Right hindlimb (tissue), 1 donor: ENCODE measurements at regions not wholly inside any gene's neighbourhood (a gene's known extent, or its start where the extent isn't known, plus 50 kb on each side); places are given as distances from the start of the nearest gene placed in this dataset.
"Not testable (repeated sequence)": the region's sequence is repeated elsewhere in the genome, so short reads cannot be mapped to it uniquely, and the experiment has no call there.

ENCODE experiments used
- DNase-seq: peaks from one replicate; pipeline ENCODE4 v3.0.0-alpha.2; 2018

DNA sequence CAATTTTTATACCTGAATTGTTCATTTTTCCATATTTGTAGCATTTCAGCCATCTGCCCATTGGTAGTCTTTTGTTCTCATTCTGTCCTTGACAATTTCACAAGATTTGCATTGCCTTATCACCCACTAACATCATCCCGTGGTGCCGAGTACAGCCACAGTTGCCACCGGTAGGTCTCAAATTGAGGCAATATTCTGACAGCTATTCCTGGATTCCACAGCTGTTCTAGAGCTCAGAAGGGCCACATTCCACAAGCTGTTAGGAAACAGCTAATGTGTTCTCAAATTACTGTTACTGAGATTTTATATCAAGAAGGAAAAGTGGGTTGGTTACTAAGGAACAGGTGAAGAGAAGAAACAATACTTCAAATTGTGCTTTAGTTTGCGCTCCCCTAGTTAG lies 178.8 kb downstream of the RPRM start:
- DNase-seq = no peak

DNA sequence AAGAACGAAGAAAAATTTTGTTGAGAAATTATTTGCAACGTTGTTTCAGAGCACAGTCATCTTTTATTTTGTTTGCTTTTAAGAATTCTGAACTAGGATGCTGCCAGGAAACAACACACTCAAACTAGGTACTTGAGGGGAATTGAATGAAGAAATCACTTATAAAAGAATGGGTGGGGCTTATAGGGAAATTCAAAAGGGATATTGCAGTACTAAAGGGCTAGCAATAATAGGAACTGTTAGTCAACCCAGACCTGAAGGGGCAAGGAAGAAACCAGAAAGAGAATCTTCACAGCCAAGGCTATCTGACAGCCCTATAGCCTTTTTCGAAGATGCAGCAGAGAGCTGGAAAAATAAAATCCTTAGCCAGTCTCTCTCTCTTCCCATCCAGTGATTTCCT lies 179.3 kb downstream of the RPRM start:
- DNase-seq = no peak

- no peak for DNase-seq
These were observed 184.3 kb downstream of the RPRM start for GRCh38 chr2:153294199-153294786.

DNA sequence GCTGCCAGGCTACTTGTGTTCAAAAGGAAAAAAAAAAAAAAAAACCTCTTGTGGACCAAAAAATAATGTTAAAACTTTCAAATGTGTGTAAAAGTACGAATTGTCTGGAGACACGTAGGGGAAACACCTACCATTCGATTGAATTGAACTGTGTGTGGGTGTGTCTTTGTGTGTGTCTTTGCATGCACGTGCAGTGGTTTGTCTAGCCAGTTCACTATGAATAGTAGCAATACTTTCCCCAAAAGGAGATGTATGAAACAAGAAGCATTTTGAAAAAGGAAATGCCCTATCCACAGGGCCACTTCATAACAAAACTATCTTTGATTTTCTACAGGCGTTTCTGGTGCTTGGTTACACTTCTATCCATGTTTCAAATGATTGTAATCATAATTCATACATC lies 186.8 kb downstream of the RPRM start:
- no peak for DNase-seq

DNA sequence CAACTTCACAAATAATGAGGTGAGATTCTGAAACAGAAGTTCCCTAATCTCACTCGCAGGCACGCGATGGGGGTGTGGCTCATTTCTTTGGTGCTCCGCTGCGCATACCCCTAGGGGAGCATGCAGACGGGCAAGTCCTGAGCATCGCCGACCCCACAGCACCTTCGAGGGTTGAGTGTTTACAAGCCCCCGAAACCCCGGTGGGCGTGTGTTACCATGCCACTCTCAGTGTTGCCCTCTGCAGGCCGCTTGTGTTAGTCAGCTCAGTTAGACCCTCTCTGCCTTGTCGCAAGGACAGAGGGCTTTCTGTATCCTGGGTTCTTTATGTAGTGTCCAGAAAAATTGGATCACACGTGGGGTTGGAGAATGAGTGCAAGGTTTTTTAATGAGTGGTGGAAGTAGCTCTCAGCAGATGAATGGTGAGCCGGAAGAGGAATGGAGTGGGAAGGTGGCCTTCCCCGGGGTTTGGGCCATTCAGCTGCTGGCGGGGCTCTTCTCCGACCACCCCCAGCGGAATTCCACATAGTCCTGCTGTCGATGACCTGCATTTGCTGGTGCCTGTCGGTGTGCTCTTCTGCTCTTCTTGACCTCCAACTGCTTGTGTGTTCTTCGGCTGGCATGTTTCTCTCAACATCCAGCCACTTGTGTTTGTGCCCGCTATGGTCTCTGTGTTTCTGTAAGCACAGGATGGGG lies 191.3 kb downstream of the RPRM start:
- DNase-seq = peak; percentile 32

GRCh38 chr2:153268941-153269461 lies 209.6 kb downstream of the RPRM start:
- no peak for DNase-seq

- DNase-seq = not testable (repeated sequence)
These were observed 221.7 kb downstream of the RPRM start for GRCh38 chr2:153256876-153257275.

DNA sequence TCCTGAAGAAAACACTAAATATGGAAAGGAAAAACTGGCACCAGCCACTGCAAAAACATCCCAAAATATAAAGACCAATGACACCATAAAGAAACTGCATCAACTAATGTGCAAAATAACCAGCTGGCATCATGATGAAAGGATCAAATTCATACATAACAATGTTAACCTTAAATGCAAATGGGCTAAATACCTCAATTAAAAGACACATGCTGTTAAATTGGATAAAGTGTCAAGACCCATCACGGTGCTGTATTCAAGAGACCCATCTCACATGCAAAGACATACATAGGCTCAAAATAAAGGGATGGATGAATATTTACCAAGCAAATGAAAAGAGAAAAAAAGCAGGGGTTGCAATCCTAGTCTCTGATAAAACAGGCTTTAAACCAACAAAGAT lies 231.9 kb downstream of the RPRM start:
- DNase-seq = not testable (repeated sequence)

DNA sequence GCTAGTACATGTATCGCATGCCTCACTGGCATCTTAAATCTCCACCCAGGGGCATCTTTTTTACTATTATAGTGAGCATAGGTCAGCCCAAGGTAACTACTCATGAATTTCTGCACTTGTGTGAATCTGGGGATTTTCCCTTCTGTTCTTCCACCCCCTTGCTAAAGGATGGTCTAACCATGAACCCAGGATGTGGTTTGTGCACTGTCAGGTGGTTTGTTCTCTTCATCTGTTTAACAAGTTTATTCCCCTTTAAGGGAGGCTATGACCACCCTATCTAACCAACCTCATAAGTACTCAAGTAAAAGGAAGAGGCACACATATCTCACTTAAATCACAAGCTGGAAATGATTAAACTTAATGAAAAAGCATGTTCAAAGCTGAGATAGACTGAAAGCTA lies 243.0 kb downstream of the RPRM start:
- DNase-seq = no peak

- no peak for DNase-seq
These were observed 246.1 kb downstream of the RPRM start for GRCh38 chr2:153232464-153232863.

DNA sequence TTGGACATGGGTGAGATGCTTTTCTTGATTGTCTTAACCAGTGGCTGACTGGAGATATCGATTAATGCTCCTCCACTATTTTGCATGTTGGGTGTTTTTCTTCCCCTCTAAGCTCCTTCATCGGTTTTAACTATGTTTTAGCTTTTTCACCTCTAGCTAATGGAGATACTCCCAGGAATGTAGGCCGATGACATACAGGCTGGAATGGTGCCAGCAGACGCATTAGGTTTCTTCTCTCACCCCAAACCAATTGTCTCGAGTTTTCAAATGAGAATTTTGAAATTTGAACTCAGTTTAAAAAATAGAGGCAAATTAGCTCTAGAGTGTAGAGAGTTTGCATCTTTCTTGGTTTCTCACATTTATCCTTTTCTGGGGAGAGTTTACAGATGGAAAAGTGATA lies 247.6 kb downstream of the RPRM start:
- no peak for DNase-seq

- no peak for DNase-seq
These were observed 249.7 kb downstream of the RPRM start for GRCh38 chr2:153228904-153229303.

GRCh38 chr2:153227981-153228380 lies 250.6 kb downstream of the RPRM start:
- DNase-seq = no peak

DNA sequence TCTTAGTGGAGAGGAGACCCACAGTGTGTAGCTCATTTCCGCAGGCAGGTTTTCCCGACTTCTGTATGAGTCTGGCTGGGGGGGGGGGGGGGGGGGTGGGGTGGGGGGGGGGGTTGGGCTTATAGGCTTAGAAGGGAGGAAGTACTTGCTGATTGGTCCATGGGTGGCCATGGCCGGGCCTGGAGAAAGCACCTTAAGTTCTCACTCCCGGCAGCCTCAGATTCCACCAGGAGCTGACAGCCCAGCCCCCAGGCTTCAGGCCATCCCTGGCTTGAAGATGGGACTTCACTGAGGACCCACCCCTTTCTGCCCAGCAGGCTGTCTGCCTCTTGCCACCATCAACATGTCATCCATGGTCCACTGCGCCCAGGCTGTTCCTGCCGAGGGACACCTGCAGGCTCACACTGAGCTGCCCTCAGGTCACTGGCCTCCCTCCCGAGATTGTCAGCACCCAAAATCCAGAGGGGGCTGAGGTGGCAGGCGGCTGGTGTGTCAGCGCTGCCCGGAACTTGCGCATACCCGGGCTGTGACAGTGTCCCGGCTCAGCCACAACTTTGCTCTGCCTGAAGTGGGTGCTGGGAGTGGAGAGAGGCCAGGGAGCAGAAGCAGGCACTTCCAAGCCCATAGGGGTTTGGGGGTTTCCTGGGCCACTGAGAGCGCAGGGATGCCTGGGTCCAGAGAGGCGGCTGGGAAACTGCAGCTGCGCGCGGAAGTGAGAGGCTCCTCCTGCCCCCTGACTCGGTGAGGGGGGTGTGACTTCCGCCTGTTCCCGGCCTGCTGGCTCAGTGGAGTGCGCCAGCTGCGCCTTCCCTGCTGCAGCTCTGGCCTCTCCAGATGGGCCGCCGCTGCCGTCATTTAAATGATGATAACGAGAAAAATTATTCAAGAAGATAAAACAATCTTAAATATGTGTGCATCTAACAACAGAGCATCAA lies 256.1 kb downstream of the RPRM start:
- DNase-seq = no peak

GRCh38 chr2:153221506-153221905 lies 257.1 kb downstream of the RPRM start:
- no peak for DNase-seq

DNA sequence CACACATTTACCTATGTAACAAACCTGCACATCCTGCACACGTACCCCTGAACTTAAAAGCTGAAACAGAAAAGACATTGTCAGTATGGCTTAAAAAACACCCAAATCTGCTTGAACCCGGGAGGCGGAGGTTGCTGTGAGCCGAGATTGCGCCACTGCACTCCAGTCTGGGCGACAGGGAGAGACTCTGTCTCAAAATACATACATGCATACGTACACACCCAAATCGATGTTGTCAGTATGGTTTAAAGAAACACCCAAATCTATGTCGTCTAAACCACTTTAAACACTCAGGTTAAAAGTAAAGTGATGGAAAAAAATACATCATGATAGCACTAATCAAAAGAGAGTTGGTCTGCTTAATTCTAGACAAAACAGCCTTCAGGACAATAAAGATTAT lies 257.5 kb downstream of the RPRM start:
- no peak for DNase-seq

GRCh38 chr2:153218851-153219250 lies 259.7 kb downstream of the RPRM start:
- no peak for DNase-seq

DNA sequence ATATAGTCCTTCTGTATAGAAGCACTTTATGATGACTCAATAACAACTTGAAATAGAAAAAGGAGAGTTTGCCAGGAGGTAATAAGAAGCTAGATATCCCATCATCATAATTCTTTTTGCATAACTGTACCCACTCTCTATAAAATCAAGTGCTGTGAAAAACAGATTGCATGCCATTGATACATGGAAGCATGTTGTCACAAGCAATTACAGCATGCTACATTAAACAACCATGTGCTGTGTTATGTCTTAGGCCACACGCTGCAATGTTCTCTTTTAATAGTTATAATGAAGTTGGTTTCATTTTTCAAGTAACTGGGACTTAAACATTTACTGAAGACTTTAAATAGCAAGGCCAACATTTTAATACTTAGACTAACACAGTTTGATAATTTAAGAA lies 264.2 kb downstream of the RPRM start:
- DNase-seq = no peak

DNA sequence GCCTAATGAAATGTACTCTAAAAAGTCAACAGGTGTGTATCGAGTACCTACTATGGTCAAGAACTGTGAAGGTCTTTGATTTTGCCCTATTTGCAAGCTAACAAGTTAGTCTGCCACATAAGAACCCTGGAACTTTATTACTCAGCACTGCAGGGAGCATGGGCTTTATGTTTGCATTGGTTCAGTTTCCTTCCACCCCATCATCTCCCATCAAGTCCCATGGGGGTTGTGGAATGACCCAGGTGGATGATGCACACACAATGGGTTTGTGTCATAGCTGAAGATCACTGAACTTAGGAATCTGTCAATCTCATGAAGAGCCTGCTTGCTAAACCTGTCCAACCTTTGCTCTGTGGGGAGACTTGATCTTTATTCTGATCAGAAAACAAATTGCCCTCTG lies 265.5 kb downstream of the RPRM start:
- no peak for DNase-seq

DNA sequence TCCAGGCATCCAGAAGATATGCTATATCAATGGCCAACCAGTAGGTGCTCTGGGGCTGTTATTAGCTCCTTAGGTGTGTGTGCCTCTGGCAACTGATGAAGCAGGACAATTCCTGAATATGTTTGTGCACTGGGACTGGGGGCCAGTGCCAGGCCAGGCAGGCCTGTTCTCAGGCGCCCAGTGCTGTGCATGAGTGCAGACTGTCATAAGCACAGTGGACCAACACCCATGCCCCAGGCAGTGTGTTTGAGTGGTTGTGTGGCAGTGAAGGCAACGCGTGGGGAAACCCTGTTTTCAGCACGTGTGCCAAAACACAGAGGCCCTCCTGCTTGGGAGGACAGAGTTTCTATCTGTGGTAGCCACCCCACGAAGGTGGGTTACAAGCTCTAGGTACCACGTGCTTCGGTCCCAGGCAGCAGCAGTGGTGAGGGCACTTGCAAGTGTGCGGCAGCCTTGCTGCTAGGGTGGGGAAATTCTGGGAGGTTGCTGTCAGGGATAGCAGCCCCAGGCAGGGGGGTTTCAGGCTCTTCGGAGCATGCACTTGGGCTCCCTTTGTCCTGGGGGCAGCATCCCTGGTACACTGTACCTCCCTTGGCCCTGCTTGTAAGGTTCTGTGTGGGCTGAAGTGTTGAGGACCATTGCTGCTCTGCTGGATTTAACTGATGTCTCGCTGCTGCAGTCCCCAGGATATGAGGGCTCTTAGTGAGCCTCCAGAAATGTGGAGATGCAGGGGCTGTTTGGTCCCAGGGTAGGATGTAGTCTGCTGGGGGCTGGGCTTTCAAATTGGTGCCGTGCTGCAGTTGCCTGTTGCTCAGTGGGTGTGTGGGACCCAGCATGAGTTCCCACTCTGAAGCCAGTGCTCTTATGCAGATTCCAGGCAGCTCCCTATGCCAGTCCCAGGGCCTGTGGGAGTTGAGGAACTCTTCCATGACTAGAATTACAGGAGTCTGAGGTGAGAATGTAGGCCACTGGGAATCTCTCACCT lies 280.9 kb downstream of the RPRM start:
- DNase-seq = no peak

DNA sequence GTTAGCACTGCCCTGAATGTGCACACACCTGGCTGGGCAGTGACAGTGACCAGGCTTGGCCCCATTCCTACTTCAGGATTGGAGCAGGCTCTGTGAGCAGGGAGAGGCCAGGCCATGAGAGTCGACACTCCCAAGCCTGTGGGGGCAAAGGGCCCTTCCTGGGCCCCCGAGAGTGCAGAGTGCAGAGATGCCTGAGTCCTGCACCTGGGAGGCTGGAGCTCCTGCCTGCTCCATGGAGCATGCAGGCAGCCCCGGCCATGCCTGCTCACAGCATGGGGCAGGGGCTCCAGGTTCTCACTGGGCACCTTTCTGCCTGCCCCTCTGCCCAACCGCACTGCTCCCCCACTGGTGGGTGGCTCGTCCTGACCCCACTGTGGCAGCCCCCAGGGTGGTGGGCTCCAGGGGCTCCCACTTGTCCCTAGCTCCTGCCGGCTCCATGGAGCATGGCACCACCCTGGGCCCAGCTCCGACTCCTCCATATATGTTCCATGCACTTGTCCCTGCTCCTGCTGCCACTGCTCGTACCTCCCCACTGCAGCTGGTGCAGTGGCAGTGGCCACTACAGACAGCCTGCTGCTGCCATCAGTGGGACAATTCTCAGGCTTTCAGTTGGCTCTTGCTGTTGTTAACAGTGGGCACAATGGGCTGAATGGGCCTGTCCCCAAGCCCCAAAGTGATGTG lies 282.0 kb downstream of the RPRM start:
- DNase-seq = no peak

DNA sequence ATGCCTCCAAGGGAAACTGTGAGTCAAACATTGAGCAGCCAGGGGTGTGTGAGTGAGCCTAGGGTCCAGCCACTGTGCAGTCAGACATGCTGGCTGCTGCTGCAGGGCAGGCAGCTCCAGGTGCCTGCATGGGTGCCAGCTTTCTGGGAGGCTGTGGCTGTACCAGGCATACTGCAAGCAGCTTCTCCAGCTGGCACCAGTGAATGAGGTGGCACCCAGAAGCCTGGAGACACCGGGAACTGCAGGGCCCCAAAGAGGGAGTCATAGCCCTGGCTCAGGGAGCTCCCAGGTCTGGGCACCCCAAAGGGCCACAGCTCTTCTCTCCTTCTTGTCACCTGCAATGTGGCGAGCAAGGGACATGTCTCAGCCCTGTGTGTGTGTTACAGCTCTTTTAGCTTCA lies 283.2 kb downstream of the RPRM start:
- no peak for DNase-seq
